NCI-H128 (cell line): ENCODE measurements at regions not wholly inside any gene's neighbourhood (a gene's known extent, or its start where the extent isn't known, plus 50 kb on each side); places are given as distances from the start of the nearest gene placed in this dataset.
"Not testable (repeated sequence)": the region's sequence is repeated elsewhere in the genome, so short reads cannot be mapped to it uniquely, and the experiment has no call there.

Source experiments
- DNase-seq: peaks from one replicate; lab custom pipeline; 2025; ENCODE audit not compliant: unreplicated experiment; lab: John Stamatoyannopoulos, UW

- DNase-seq = no peak
Observed at GRCh38 chr2:53379547-53379946, 388.1 kb upstream of the CHAC2 start.

- DNase-seq = no peak
Observed at GRCh38 chr2:53378791-53379190, 388.8 kb upstream of the CHAC2 start.

DNA sequence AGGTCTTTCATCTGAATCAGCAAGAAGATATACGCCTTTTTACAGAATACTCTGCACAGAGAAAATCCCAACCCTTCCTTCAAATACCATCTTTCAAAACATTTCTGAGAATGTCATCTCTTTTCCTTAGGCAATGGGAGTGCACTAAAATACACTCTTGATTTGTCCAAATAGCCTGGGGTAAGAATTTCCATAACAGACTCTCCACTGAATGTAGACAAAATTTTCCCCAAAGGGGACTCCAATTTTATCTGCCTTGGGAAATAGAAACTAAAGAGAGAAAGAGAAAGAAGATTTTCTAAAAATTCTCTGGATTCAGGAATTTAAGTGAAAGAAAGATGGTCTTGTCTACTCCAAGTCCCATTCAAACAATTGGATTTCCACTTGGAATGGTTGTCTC, 394.5 kb upstream of the CHAC2 start:
- DNase-seq = no peak

GRCh38 chr2:53366543-53366942, 401.1 kb upstream of the CHAC2 start:
- no peak for DNase-seq

DNA sequence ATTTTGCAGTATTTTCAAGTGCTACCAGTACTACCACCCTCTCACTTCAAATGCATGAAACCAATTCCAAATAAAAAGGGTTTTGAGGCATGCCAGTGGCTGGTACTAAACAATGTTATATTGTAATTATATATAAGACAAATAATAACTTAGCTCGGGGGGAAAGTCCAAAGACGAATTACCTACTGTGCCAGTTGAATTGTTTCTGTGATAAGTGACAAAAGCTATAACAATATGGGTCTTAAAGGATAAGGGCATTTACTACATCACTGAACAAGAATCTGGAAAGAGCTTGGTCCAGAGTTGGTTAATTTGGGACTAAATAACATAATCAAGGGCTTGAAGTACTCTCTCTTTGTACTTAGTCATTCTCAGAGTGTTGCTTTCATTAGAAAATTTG, 404.7 kb upstream of the CHAC2 start:
- no peak for DNase-seq

- no peak for DNase-seq
Observed at GRCh38 chr2:53356291-53356905, 411.2 kb upstream of the CHAC2 start.

DNA sequence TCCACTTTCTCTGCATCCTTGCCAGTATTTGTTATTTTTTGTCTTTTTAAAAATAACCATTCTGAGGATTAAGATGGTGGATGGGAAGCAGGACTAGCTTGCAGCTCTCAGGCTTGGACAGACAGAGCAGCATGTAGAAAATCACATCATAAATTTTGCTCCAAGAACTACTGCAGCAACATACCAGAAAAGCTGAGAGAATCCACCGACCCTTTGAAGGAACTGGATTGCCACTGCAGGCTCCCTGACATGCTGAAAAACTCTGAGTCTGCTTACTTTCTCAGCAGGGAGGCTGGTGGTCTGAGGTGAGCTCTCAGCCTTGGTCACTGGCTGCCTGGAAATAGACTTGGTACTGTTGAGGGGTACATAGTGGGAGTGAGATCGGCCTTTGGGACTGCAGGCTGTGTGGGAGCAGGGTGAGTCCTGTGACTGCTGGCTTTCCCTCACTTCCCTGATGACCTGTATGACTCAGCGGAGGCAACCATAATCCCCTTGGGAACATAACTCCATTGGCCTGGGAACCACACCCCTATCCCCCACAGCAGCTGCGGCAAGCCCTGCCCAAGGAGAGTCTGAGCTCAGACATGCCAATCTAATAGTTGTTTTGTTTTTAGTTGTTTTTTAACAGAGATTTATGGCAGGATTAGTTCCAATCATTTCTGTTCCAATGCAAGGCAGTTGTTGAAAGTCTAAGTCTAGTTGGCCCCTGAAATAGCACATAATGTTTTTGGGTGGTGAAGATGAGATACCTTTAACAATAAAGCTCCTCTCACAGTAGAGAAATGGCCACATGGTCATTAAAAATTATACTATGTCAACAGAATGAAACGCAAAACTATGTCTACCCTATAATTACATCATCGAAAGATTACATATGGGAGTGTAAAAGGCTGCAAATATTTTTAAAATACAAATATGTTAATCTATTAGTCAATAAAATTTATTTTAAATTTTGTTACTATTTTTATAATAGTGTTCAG, 414.2 kb upstream of the CHAC2 start:
- no peak for DNase-seq

GRCh38 chr2:53347269-53347668, 420.3 kb upstream of the CHAC2 start:
- no peak for DNase-seq

DNA sequence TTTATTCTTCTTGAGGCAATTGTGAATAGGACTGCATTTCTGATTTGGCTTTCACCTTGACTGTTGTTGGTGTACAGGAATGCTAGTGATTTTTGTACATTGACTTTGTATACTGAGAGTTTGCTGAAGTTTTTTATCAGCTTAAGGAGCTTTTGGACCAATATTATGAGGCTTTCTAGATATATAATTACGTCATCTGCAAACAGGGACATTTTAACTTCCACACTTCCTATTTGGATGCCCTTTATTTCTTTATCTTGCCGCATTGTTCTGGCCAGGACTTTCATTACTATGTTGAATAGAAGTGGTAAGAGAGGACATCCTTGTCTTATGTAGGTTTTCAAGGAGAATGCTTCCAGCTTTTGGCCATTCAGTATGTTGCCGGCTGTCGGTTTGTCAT, 425.4 kb upstream of the CHAC2 start:
- no peak for DNase-seq

GRCh38 chr2:53334610-53335009, 433.0 kb upstream of the CHAC2 start:
- no peak for DNase-seq

DNA sequence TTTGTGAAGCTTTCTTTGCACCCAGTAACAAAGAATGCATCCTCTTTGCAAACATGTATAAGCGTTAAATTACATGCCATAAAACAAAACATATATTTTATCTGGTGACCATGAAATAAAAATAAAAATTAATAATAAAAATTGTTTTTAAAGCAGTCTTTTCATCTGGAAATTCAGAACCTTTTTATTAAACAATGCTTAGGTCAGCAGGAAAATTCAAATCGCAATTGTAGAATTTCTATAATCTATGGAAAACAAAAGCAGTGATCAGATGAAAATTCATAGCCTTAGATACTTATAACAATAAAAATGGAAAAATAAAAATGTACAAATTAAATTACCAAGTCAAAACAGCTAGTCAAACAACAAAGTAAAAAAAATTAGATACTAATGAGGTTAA, 435.9 kb upstream of the CHAC2 start:
- DNase-seq = no peak

GRCh38 chr2:53317861-53318260, 449.7 kb upstream of the CHAC2 start:
- DNase-seq = no peak

GRCh38 chr2:53315149-53315548, 452.5 kb upstream of the CHAC2 start:
- no peak for DNase-seq

DNA sequence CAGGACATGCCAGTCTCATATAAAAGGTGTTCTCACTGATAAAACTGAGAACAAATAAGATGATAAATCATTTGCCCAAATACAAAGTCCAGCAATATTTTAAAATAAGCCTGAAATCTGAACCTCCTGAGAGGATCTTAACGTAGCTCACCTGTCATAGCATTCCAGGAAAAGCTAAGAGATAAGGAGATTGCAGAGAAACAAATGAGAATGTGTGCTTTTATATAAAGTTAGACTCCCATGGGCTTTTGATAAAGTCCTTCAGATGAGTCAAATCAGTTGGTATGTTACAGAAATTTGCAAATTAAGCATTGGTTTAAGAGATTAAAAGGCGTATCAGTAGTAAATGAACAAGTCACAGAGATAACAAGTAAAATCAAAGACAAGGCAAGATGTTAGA, 452.9 kb upstream of the CHAC2 start:
- no peak for DNase-seq

DNA sequence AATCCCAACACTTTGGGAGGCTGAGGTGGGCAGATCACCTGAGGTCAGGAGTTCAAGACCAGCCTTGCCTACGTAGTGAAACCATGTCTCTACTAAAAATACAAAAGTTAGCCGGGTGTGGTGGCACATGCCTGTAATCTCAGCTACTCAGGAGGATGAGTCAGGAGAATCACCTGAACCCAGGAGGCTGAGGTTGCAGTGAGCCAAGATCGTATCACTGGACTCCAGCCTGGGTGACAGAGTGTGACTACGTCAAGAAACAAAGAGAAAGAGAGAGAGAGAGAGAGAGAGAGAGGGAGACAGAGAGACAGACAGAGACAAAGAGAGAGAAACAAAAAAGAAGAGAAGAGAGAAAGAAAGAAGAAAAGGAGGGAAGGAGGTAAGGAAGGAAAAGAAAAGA, 454.0 kb upstream of the CHAC2 start:
- not testable (repeated sequence) for DNase-seq

GRCh38 chr2:53312721-53313120, 454.9 kb upstream of the CHAC2 start:
- no peak for DNase-seq

DNA sequence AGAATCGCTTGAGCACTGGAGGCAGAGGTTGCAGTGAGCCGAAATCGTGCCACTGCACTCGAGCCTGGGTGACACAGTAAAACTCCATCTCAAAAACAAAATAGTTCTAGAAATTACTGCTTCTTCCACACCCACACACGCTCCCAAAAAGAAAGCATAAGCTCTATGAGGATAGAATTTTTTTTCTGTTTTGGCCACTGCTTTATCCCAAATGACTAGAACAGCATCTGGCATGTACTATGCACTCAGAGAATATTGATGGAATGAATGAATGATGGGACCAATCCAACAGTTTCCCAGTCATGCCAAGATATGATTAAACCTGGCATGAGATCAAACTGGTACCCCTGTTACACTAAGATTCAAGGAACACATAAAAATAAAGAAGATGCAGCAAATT, 455.4 kb upstream of the CHAC2 start:
- DNase-seq = no peak

- no peak for DNase-seq
Observed at GRCh38 chr2:53303012-53303578, 464.5 kb upstream of the CHAC2 start.

DNA sequence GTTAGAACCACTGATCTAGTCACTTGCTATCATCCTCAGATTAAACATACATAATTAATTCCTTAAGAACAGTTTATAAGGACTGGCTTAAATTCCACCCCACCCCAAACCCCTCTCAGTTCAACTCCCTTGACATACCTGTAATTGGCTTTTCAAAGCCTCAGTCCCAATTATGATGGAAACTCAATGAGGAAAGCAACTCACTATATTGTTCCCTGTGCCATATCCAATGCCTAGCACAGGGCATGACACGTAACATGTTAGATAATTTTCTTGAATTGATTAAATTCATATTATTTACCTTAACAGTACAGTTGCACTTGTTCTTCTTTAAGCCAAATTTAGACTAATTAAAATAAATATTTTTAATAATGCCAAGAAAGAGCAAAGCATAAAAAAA, 465.1 kb upstream of the CHAC2 start:
- DNase-seq = no peak

DNA sequence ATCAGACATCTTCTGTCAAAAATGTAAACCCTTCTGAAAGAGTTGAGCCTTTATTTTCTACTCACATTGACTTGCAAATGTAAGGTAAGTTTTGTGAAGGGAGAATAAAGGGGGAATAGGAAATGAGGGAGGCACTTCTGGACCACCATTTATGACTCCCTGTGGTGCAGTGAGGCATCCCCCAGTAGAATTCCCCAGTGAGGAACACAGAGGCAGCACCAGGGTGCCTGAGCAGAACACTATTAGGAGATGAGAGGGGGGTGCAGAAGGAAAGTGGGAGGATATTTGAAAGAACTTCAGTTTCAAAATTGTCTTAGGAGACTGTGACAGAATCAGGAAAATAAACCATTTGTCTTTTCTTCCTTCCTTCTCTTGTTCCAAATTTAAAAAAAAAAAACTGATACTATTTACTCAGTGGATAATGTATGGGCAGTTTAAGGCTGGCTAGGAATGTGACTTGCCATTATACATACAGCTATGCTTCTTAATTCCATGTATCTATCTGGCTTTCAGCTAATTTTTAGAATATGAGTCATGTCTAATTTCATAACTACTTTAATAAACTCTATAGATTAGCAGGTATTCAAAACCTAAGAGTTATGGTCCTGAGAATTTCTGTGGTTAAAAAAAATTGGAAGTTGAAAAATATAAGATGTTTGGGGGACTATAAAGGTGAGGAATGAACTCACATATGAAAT, 478.1 kb upstream of the CHAC2 start:
- DNase-seq = no peak

- DNase-seq = no peak
Observed at GRCh38 chr2:53286345-53286744, 481.3 kb upstream of the CHAC2 start.

- no peak for DNase-seq
Observed at GRCh38 chr2:53275743-53276142, 491.9 kb upstream of the CHAC2 start.
